ENCODE measurements at regions not wholly inside any gene's neighbourhood (a gene's known extent, or its start where the extent isn't known, plus 50 kb on each side); places are given as distances from the start of the nearest gene placed in this dataset.

- TF ChIP-seq CTCF (IDR thresholded peaks at IDR 0.05) = no peak
- no peak for TF ChIP-seq POLR2A (IDR thresholded peaks at IDR 0.05)
These were observed 300.0 kb downstream of the IGSF11 start for GRCh38 chr3:118734664-118735063.
